HG03108 (cell line): ENCODE measurements at regions not wholly inside any gene's neighbourhood (a gene's known extent, or its start where the extent isn't known, plus 50 kb on each side); places are given as distances from the start of the nearest gene placed in this dataset.
"Not testable (repeated sequence)": the region's sequence is repeated elsewhere in the genome, so short reads cannot be mapped to it uniquely, and the experiment has no call there.

Experiments used
- ATAC-seq: cut with Tn5 transposase; IDR thresholded peaks from one replicate; pipeline ENCODE4 v1.9.1; 2021; ENCODE audit warnings: moderate library complexity; ENCODE audit not compliant: unreplicated experiment

GRCh38 chr4:179728305-179728704 lies 2286.1 kb upstream of the AGA start:
- ATAC-seq: no peak

- ATAC-seq: not testable (repeated sequence)
Measured at GRCh38 chr4:179736820-179737219, 2294.6 kb upstream of the AGA start.

DNA sequence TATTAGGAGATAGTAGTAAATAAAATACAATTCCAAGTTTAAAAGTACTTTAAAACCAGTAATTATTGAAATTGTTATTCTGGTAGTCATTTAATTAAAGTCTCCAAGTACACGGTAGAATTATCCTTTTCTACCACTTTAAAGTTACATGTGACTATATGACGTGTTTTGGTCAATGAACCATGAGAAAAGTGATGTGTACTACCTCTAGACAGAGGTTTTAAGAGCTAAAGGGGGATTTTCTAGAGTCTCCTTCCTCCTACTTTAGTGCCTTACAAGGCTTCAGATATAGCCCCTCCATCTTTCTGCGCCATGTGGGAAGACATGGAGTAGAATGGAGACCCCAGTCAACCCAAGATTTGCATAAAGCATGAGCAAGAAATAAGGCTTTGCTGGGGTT lies 2296.6 kb upstream of the AGA start:
- no peak for ATAC-seq

- ATAC-seq: no peak
Measured at GRCh38 chr4:179747218-179747910, 2305.1 kb upstream of the AGA start.

DNA sequence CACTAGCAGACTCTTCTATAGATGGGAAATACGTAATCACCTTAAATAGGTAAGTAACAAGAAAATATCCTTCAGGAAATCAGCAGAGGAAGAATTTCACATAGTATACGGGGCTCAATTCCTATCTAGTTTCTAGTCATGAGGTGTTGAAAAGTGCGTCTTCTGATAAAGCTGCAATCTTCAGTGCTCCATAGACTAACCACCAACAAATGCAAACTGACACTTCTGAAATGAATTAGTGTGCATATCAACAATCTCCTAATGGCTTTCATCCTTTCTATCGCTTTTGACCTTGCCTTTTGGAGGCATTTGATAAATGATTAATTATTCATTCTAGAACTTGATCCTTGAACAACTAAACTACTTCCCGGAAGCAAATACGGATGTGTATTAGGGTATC lies 2306.6 kb upstream of the AGA start:
- ATAC-seq: no peak

GRCh38 chr4:179750374-179750773 lies 2308.1 kb upstream of the AGA start:
- ATAC-seq: no peak

- ATAC-seq: no peak
Measured at GRCh38 chr4:179751669-179752068, 2309.4 kb upstream of the AGA start.

DNA sequence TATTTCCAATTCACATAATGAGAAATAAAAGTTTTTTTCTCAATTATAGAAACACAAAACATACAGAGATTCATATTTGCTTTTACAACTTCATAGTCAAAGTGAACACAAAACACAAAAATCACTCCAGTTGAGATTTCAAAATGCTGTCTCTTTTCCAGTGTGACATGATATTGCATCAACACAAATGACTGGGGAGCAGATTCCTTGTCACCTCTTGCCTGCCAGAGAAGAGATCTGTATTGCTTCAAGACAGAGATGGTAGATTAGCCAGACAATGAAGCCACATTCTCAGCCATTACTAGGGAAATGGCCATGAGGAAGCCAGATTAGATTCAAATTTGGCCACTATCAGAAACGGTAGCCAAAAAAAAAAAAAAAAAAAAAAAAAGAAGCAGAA lies 2313.1 kb upstream of the AGA start:
- ATAC-seq: no peak

GRCh38 chr4:179757641-179758040 lies 2315.4 kb upstream of the AGA start:
- no peak for ATAC-seq

GRCh38 chr4:179762840-179763239 lies 2320.6 kb upstream of the AGA start:
- no peak for ATAC-seq

DNA sequence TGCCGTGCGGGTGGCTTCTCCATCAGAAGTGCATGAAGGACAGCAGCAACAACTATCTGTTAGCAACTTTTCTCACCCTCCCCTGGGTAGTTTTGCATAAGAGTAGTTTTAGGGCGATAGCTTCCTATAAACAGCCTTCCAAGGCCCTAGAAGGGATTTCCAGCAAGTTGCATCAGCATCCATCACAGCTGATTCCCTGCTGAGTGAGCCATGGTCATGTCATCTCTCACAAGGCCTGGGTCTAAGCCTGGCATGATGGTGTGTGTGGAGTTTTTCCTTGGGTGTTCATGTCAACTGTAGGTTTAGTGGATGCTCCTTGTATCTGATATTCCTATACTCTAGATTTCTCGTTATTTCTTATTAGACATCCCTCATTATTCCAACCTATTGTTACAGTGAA lies 2324.7 kb upstream of the AGA start:
- no peak for ATAC-seq

DNA sequence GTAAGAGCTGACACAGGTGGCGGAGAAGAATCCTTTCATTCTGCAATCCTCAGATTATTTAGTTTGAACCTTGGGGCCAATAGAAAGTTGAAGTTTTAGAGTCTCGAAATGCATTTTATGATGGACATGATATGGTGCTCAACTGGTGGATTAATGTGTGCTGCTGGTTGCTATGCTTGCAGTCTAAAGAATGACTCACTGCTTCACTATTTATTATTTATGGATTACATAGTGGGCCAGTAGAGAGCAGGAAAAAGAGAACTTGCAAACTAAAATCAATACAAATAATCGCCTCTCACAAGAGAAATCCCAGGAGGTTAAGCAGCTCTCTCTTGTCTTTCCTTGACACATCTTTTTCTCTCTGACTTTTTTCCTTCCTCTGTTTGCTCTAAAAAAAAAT lies 2326.8 kb upstream of the AGA start:
- no peak for ATAC-seq

DNA sequence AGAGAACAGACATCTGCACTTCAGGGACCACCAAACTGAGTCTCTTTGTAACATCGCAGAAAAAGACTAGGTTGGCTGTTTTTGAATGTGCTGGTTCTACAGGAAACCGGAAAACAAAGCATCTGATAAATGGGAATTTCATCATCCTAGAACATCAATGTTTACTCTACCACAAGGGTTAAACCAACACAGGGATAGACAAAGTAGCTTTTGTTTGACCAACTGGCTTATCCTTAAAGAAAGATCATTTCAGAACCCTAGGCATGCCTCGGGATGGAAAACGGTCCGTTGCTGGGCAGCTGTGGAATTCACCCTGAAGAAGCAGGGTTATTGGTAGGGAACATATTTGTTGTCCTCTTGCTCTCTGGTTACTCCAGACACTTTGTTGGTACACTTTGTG lies 2355.5 kb upstream of the AGA start:
- ATAC-seq: no peak

DNA sequence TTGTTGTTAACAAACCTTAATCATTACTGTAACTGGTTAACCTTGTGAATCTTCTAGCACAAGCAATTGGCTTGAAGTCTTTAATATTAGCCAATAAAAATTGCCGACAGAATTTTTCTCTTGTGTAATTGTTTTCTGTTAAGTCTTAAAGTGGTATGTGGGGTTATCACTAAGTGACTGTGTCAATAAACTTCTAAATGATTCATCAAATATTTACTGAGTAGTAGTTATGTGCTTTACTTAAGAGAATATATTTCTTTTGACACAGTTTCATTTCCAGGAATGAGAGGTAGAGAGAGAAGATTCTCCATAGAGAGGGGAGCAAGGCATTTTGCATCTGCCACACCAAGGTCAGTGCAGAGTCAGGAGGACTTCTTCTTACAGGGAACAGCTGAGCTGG lies 2361.6 kb upstream of the AGA start:
- no peak for ATAC-seq

- no peak for ATAC-seq
Measured at GRCh38 chr4:179804440-179804839, 2362.2 kb upstream of the AGA start.

GRCh38 chr4:179817317-179817716 lies 2375.1 kb upstream of the AGA start:
- ATAC-seq: no peak

- no peak for ATAC-seq
Measured at GRCh38 chr4:179823342-179823741, 2381.1 kb upstream of the AGA start.

DNA sequence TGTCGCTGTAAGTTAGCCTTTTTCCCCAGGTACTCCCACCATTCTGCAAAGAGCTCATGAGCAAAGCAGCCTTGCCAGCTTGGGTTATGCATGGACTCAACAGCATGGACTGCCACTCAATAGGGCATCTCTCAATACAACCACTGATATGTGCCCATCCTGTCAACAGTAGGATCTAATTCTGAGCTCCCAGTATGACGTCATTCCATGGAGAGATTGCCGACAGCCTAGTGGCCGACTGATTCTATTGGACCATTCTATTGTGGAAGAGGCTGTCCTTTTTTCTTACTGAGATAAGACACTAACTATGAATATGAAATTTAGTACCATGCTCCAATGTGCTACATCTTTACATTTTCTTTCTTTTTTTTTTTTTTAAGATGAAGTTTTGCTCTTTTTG lies 2389.0 kb upstream of the AGA start:
- ATAC-seq: no peak

GRCh38 chr4:179836179-179837075 lies 2394.2 kb upstream of the AGA start:
- ATAC-seq: no peak

- no peak for ATAC-seq
Measured at GRCh38 chr4:179843370-179843769, 2399.8 kb upstream of the TENM3 start.

DNA sequence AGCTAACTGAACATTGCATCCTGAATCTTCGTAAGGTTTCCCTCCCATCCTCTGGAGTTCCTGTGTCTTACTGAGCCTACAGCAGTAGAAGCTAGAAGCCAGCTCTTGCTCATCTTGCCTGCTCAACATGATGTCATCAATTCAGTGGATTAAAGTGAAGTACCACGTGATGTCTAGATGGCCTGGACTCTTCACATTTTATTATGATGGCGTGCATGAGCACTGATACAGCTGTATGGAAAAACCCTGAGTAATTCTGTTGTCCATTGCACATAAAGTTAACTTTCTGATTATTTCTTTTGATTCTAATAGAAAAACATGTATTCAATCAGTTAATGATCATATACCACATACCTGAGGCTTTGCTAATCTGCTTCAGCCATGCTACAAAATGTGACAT lies 2387.7 kb upstream of the TENM3 start:
- ATAC-seq: no peak

DNA sequence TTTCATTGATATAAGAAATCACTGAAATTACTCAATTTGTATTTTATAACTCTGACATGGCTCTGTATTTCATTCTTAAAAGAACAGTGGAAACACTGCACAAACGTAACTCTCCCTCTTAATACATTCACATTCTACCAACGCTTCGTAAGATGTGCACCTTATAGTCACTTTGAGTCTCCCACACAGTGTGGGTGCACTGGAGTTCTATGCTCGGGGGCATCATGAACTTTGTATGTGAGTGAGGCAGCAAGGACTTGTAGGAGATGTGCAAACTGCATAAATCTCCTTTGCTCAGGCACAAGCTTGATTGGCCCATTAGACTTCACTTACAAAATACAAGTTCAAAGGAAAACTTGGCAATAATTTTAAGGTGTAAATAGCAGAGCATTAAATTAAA lies 2385.0 kb upstream of the TENM3 start:
- no peak for ATAC-seq
